CD4-positive, alpha-beta T cell treated with Interleukin-10 for 1 hour (primary cell): ENCODE measurements at regions not wholly inside any gene's neighbourhood (a gene's known extent, or its start where the extent isn't known, plus 50 kb on each side); places are given as distances from the start of the nearest gene placed in this dataset.

ENCODE experiments used
- DNase-seq: peaks from one replicate; pipeline ENCODE4 v3.0.0-alpha.2; 2020

GRCh38 chr10:71128311-71128980, 83.9 kb upstream of the UNC5B start:
- no peak for DNase-seq

DNA sequence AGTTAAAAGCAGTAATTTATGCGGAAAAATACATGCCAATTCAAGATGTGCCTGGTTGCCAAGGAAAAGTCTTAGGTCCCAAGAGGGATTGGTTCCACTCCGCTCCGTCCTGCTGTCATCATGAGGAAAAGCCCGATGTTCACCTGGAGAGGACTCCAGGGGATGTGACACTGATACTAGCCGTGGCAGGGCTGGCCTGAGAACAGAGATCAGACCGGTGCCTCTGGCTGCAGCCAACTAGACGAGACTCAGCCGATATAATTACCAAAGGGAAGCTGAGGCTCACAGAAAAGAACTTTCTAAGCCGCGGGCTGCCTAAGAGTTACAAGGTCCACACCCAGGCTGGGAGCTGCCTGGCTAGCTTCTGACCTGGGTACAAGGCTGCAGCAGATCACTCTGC, 81.3 kb upstream of the UNC5B start:
- no peak for DNase-seq

DNA sequence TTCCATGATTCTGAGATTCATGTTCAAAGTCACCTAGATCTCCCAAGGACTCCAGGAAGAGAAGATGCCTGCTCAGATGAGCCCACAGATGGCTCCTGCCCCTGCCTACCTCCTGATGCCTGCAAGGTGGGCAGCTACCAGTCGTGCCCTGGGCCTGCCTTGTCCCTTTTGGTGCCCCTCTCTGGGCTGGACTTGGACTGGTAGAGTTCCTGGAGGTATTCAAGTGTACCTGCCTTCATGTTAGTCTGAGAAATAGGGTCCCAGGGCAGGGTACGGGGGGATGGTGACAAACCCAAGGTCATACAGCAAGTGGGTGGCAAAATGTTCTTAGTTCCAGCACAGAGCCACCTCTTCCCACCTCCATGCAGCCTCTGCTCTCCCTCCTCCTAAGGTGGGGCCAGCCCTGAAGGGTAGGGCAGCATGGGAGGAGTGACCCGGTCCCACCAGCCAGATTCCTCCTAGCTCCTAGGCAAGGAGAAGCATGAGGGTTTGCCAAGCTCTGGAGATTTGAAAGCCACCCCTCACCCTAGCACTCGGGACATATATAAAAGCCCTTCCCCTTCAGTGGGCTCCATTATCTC, 80.8 kb upstream of the UNC5B start:
- no peak for DNase-seq

DNA sequence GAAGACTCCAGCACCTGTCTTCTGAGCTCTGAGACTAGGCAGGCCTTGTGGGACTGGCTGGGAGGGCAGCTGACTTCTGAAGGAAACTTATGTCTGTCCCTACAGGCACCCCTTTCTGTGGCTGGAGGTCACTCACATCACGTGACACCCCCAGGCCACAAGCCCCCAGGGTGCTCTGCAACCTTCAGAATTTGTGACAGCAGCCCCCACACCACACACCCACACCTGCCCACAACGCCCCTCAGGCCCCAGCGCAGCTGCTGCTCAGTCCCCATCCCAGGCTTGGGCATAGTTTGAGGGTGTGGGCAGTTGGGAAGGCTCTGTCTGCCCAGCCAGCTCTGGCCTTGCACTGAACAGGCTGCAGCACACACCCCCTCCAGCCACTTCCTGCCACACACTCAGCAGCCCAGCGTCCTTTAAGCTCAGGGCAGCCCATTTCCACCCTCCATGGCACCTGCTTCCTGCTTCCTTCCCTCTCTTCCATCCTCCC, 80.0 kb upstream of the UNC5B start:
- no peak for DNase-seq

GRCh38 chr10:71133710-71134686, 78.4 kb upstream of the UNC5B start:
- no peak for DNase-seq

DNA sequence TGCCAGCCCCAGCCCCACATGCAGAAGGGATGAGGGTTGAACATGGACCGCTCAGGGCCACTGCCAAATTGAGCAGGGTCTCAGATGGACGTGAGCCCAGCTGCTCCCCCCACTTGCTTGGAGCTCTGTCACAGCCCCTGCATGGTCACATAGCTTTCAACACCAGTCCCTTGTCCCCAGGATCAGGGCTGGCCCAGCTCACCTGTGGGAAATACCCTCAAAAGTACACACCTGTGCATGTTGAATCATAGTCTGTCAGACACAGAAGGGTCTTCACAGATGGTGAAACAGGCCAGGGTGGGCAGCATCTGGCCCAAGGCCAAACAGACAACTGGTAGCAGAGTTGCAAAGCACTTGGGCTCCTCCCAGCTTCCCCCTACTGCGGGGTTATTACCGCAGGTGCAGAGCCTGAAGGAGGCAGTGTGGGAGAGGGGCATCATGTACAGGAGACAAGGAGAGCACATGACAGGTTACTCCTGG, 77.6 kb upstream of the UNC5B start:
- DNase-seq = no peak

GRCh38 chr10:71135236-71135635, 77.1 kb upstream of the UNC5B start:
- no peak for DNase-seq

- DNase-seq = no peak
These were observed 76.2 kb upstream of the UNC5B start for GRCh38 chr10:71136036-71136721.

DNA sequence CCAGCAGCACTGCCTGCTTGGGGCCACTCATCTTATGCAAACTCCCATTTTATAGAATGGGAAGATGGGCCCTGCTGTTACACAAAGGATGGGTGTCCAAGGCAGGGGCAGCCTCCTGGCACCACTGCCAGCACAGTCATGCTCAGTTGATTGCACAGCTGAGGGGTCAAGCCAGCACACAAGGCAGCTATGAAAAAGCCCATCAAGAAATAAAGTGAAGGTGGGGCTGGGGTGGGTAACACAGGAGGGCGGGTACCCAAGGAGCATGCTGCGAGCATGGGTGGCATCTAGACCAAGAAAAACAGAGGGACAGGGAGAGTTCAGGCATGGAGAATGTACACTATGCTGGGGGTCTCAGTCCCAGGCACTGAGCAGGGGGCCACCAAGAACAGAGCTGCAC, 74.7 kb upstream of the UNC5B start:
- DNase-seq = no peak

- DNase-seq = no peak
These were observed 74.1 kb upstream of the UNC5B start for GRCh38 chr10:71138166-71138830.

GRCh38 chr10:71141528-71141927, 70.8 kb upstream of the UNC5B start:
- no peak for DNase-seq

GRCh38 chr10:71143170-71143569, 69.2 kb upstream of the UNC5B start:
- no peak for DNase-seq

DNA sequence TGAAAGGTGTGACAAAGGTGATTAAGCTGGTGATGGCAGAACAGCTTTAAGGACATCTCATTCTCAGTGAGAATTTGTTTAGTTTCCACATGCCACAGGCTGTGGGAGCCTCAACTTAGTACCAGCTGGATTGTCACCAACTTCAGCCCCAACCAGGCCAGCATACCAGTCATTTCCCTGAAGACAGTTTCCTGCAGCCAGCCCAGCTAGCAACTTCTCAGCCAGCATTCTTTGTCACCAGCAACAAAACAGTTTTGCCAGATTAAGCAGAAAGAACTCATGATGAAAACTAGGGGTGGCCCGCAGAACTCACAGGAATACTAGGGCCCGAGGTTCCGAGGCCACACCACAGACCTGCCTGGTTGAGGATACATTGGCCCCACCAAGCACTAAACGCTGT, 68.8 kb upstream of the UNC5B start:
- no peak for DNase-seq

DNA sequence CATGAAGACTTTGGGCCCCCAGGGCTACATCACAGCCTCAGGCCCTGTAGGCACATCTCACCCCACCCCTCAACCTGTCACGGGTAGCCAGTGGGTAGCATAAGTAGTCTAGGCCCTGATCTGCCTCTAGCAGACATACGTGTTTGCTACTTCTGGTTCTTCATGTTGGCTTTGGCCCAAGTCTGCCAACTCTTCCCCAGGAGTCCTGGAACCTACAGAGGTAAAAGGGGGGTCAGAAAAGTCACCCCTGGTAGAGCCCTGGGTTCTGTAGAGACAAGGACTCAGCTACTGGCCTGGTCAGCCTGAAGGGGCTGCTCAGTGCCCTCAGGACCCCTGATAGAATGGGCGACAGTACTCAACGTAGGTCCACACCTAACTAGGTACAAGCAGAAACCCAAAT, 67.5 kb upstream of the UNC5B start:
- no peak for DNase-seq

- DNase-seq = no peak
These were observed 66.9 kb upstream of the UNC5B start for GRCh38 chr10:71145352-71145945.

DNA sequence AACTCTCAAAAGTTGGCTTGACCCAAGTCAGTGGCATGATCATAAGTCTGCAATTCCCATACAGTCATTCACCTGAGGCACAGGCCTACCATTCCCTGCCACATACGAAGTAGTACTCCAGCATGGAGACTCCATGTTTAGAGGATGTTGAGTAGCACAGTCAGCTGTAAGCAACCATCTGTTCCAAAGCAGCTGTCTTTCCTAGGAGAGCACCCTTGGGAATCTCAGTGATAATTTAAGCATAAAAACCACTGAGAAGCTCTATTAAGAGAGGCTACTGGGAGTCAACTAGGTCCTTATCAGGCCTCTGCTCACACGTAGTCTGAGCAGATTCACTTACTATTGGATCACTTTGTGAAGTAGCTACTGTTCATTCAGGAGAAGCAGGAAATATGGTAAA, 61.6 kb upstream of the UNC5B start:
- no peak for DNase-seq

DNA sequence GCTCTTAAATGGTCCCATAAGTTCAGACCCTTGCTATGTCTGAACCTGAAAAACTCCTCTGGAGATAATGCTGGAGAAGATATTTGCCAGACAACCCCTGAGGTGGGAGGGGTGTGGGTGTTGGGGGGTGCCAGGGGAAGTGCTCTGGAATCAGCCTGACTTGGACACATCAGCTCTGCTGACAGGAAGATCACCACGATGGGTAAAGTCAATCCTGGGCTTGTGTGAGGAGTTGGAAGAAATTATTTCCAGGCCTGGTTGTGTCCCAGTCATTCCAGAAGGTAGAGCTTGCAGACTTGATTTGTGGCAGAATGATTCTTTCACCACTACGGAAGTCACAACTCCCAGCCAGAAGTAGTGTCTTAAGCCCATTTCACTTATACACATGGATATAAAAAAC, 60.3 kb upstream of the UNC5B start:
- DNase-seq = no peak

DNA sequence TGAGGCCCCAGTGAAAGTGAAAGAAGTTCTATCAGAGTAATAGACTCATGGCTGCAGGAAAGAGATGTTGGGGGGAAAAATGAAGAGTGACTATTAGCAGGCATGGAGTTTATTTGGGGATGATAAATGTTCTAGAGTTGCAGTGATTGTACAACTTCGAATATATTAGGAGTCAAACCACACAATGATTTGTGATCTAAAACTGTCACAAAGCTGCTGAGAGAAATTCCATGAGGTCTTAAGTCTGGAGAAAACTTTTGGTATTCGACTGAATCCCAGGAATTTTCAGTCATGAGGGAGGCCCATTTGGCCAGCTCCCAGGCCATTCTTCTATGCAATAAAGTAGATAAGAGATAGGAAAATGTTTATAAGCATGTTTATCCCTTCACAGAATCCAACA, 55.9 kb upstream of the UNC5B start:
- DNase-seq = no peak

GRCh38 chr10:71157435-71157834, 54.9 kb upstream of the UNC5B start:
- DNase-seq = no peak

- DNase-seq = no peak
These were observed 54.1 kb upstream of the UNC5B start for GRCh38 chr10:71158251-71158650.

GRCh38 chr10:71158902-71159301, 53.5 kb upstream of the UNC5B start:
- DNase-seq = no peak

GRCh38 chr10:71159892-71160291, 52.5 kb upstream of the UNC5B start:
- DNase-seq = no peak
